Osteoblast (primary cell): ENCODE measurements at regions not wholly inside any gene's neighbourhood (a gene's known extent, or its start where the extent isn't known, plus 50 kb on each side); places are given as distances from the start of the nearest gene placed in this dataset.

Experiments
- DNase-seq: peaks from one replicate; pipeline ENCODE4 v3.0.0; 2011; ENCODE audit warnings: low spot score, mixed read lengths; ENCODE audit not compliant: insufficient read length; ENCODE audit errors: missing footprints
- H2AFZ ChIP-seq: 2 replicates; pipeline ENCODE4 v1.6.0; 2011; ENCODE audit warnings: mild to moderate bottlenecking, low read length
- H3K27ac ChIP-seq: 2 replicates; pipeline ENCODE4 v1.5.1; 2011; ENCODE audit warnings: mild to moderate bottlenecking, low read depth, low read length, moderate library complexity
- H3K27me3 ChIP-seq: 2 replicates; pipeline ENCODE4 v1.6.0; 2012; ENCODE audit warnings: mild to moderate bottlenecking, control low read depth, inconsistent platforms, low read length, moderate library complexity; ENCODE audit not compliant: insufficient read depth
- H3K36me3 ChIP-seq: 2 replicates; pipeline ENCODE4 v1.5.1; 2011; ENCODE audit warnings: mild to moderate bottlenecking, low read length, control low read depth, moderate library complexity; ENCODE audit not compliant: insufficient read depth
- H3K4me1 ChIP-seq: 2 replicates; pipeline ENCODE4 v1.5.1; 2011; ENCODE audit warnings: mild to moderate bottlenecking, low read length, control low read depth, moderate library complexity; ENCODE audit not compliant: insufficient read depth
- H3K4me2 ChIP-seq: 2 replicates; pipeline ENCODE4 v1.6.0; 2011; ENCODE audit warnings: mild to moderate bottlenecking, low read length; ENCODE audit not compliant: insufficient read depth
- H3K4me3 ChIP-seq: fragments of 200-600 bp; sonication (generic); 3 replicates; pipeline ENCODE4 v1.5.1; 2012; ENCODE audit warnings: mild to moderate bottlenecking, low read length, inconsistent platforms; ENCODE audit not compliant: insufficient read depth
- H3K79me2 ChIP-seq: 2 replicates; pipeline ENCODE4 v1.6.0; 2012; ENCODE audit warnings: mild to moderate bottlenecking, low read length, control low read depth, inconsistent platforms; ENCODE audit not compliant: insufficient read depth
- H3K9me3 ChIP-seq: 2 replicates; pipeline ENCODE4 v1.5.1; 2011; ENCODE audit warnings: low read depth, low read length, control low read depth
- H4K20me1 ChIP-seq: 2 replicates; pipeline ENCODE4 v1.6.0; 2012; ENCODE audit warnings: mild to moderate bottlenecking, low read length, control low read depth; ENCODE audit not compliant: insufficient read depth
- CTCF ChIP-seq: IDR thresholded peaks from 2 replicates; pipeline ENCODE4 v1.5.1; 2011; ENCODE audit warnings: mild to moderate bottlenecking, low read depth, low read length, moderate library complexity; ENCODE audit errors: extremely low read depth

- Histone ChIP-seq H4K20me1 (no peaks in the 10 kb centered on the region), H2AFZ (no peak overlapping the region), H3K27ac (no peak overlapping the region), H3K4me2 (no peak overlapping the region), H3K79me2 (no peaks in the 10 kb centered on the region), H3K4me1 (no peaks in the 10 kb centered on the region), H3K4me3 (no peak overlapping the region), H3K36me3 (no peaks in the 10 kb centered on the region), H3K27me3 (no peaks in the 10 kb centered on the region), H3K9me3 (no peaks in the 10 kb centered on the region)
- no peak for DNase-seq
- TF ChIP-seq CTCF, result no peak
These were observed 703.0 kb upstream of the CELF2 start for GRCh38 chr10:10314626-10315025.

- Histone ChIP-seq H2AFZ (no peak overlapping the region), H3K9me3 (no peaks in the 10 kb centered on the region), H4K20me1 (no peaks in the 10 kb centered on the region), H3K4me3 (no peak overlapping the region), H3K79me2 (no peaks in the 10 kb centered on the region), H3K4me1 (no peaks in the 10 kb centered on the region), H3K27ac (no peak overlapping the region), H3K27me3 (no peaks in the 10 kb centered on the region), H3K4me2 (no peak overlapping the region), H3K36me3 (no peaks in the 10 kb centered on the region)
- no peak for DNase-seq
- no peak for TF ChIP-seq CTCF
These were observed 701.7 kb upstream of the CELF2 start for GRCh38 chr10:10315989-10316388.

GRCh38 chr10:10317151-10317550 lies 700.5 kb upstream of the CELF2 start:
- H3K9me3 ChIP-seq, result no peaks in the 10 kb centered on the region
- no peaks in the 10 kb centered on the region for H3K36me3 ChIP-seq
- no peak overlapping the region for H3K4me2 ChIP-seq
- no peak for DNase-seq
- H4K20me1 ChIP-seq, result no peaks in the 10 kb centered on the region
- no peak overlapping the region for H3K4me3 ChIP-seq
- H3K27me3 ChIP-seq, result no peaks in the 10 kb centered on the region
- no peak overlapping the region for H3K27ac ChIP-seq
- no peak for TF ChIP-seq CTCF
- no peaks in the 10 kb centered on the region for H3K4me1 ChIP-seq
- H2AFZ ChIP-seq, result no peak overlapping the region
- no peaks in the 10 kb centered on the region for H3K79me2 ChIP-seq

- Histone ChIP-seq H3K36me3 (no peaks in the 10 kb centered on the region), H3K27me3 (no peaks in the 10 kb centered on the region), H3K4me3 (no peak overlapping the region), H3K79me2 (no peaks in the 10 kb centered on the region), H4K20me1 (no peaks in the 10 kb centered on the region), H3K4me1 (no peaks in the 10 kb centered on the region), H2AFZ (no peak overlapping the region), H3K27ac (no peak overlapping the region), H3K4me2 (no peak overlapping the region), H3K9me3 (no peaks in the 10 kb centered on the region)
- no peak for TF ChIP-seq CTCF
- DNase-seq, result no peak
These were observed 698.8 kb upstream of the CELF2 start for GRCh38 chr10:10318856-10319255.
